Smooth muscle cell (in vitro differentiated cells): ENCODE measurements at regions not wholly inside any gene's neighbourhood (a gene's known extent, or its start where the extent isn't known, plus 50 kb on each side); places are given as distances from the start of the nearest gene placed in this dataset.

ENCODE experiments used
- DNase-seq: peaks from one replicate; lab custom pipeline; 2025; ENCODE audit not compliant: unreplicated experiment; lab: John Stamatoyannopoulos, UW
- H2AFZ ChIP-seq: fragments of 200-600 bp; sonication (generic); 2 replicates; pipeline ENCODE4 v1.6.0; 2016; ENCODE audit warnings: antibody characterized with exemption, low read depth, mild to moderate bottlenecking
- H3F3A ChIP-seq: fragments of 200-600 bp; sonication (generic); 2 replicates; pipeline ENCODE4 v1.6.0; 2017; ENCODE audit warnings: antibody characterized with exemption, low read depth
- H3K27ac ChIP-seq: fragments of 200-600 bp; sonication (generic); 2 replicates; pipeline ENCODE4 v1.5.1; 2016; ENCODE audit warnings: low read depth, mild to moderate bottlenecking
- H3K27me3 ChIP-seq: fragments of 200-600 bp; sonication (generic); 2 replicates; pipeline ENCODE4 v1.6.1; 2016; ENCODE audit warnings: low read depth, mild to moderate bottlenecking
- H3K36me3 ChIP-seq: fragments of 200-600 bp; sonication (generic); 2 replicates; pipeline ENCODE4 v1.5.1; 2016; ENCODE audit warnings: low read depth
- H3K4me1 ChIP-seq: fragments of 200-600 bp; sonication (generic); 2 replicates; pipeline ENCODE4 v1.5.1; 2016; ENCODE audit warnings: low read depth
- H3K4me2 ChIP-seq: fragments of 200-600 bp; sonication (generic); 2 replicates; pipeline ENCODE4 v1.6.0; 2016; ENCODE audit warnings: mild to moderate bottlenecking
- H3K4me3 ChIP-seq: fragments of 200-600 bp; sonication (generic); 2 replicates; pipeline ENCODE4 v1.5.1; 2016; ENCODE audit warnings: mild to moderate bottlenecking
- H3K79me2 ChIP-seq: fragments of 200-600 bp; sonication (generic); 2 replicates; pipeline ENCODE4 v1.6.0; 2016; ENCODE audit warnings: low read depth, mild to moderate bottlenecking
- H3K9ac ChIP-seq: fragments of 200-600 bp; sonication (generic); 2 replicates; pipeline ENCODE4 v1.6.0; 2016; ENCODE audit warnings: low read depth
- H3K9me3 ChIP-seq: fragments of 200-600 bp; sonication (generic); replicated peaks from 2 replicates; pipeline ENCODE4 v1.5.1; 2016; ENCODE audit warnings: low read depth
- H4K20me1 ChIP-seq: fragments of 200-600 bp; sonication (generic); 2 replicates; pipeline ENCODE4 v1.6.0; 2016; ENCODE audit warnings: low read depth
- CTCF ChIP-seq: fragments of 200-600 bp; sonication (generic); IDR thresholded peaks from 2 replicates; pipeline ENCODE4 v1.5.1; 2017; ENCODE audit warnings: borderline replicate concordance, mild to moderate bottlenecking, antibody characterized with exemption; ENCODE audit not compliant: insufficient read depth, poor library complexity, severe bottlenecking
- WGBS: methylation state at CpG from one replicate; pipeline ENCODE4 v1.1.7; 2016; ENCODE audit warnings: low lambda C conversion rate; 5-methylcytosine and 5-hydroxymethylcytosine counted together

DNA sequence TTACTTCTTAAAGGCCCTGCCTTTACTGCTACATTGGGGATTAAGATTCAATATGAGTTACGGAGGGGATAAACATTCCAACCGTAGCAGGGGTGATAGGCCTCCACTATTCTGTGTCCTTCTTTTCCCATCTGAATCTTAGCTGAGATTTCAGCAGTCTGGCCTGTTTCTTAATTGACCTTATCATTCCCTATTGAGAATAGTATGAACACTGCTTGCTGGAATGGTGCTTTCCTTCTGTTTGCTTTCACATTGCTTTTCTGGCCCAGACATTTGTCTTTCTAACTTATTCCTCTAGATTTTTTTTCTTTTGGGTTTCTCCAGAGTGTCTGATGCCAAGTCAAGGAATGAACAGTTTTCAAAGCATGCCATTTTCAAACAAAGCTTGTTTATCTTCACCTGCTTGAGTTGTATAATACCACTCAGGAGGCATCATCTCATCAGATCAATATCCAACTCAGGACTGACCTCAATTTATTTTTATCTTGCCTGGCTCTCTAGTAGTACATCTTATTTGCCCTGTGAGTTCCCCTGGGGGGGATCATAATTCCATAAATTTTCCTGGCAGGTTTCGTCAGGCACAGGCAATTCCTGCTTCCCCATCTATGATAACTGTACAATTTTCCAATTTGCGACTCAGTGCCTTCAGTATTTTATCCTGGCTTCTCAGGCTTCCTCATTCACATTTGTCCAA is 161.1 kb upstream of the STT3B start:
- no peaks in the 10 kb centered on the region for H3K9me3 ChIP-seq
- WGBS: 67% methylated on average over 4 of the region's 4 CpGs
- no peak overlapping the region for H3K9ac ChIP-seq
- peaks cover 6% of the 10 kb centered on the region for H3F3A ChIP-seq
- H4K20me1 ChIP-seq: no peaks in the 10 kb centered on the region
- H3K27ac ChIP-seq: no peak overlapping the region
- no peaks in the 10 kb centered on the region for H3K36me3 ChIP-seq
- no peak overlapping the region for H3K4me2 ChIP-seq
- H3K4me1 ChIP-seq: peaks cover 16% of the 10 kb centered on the region
- H2AFZ ChIP-seq: no peak overlapping the region
- no peaks in the 10 kb centered on the region for H3K79me2 ChIP-seq
- no peaks in the 10 kb centered on the region for H3K27me3 ChIP-seq
- no peak for TF ChIP-seq CTCF
- no peak overlapping the region for H3K4me3 ChIP-seq
- DNase-seq: no peak

DNA sequence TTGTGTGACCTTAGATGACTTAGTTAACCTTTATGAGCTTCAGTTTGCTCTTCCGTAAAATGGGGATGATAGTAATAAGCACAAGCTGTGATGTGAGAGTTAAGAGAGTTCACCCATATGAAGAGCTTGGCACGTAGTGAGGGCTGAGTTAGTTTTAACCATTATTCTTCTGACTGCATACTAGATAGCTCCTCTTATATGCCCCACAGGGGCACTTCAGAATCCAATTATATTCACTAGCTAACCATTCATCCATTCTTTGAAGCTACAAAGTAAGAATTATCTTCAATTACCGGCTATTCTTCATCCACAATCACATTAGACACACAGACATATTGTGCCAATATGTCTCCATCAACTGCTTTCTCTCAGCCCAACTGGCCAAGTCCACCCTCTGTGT is 159.0 kb upstream of the STT3B start:
- peaks cover 16% of the 10 kb centered on the region for H3K4me1 ChIP-seq
- H3K27me3 ChIP-seq: no peaks in the 10 kb centered on the region
- H3K4me2 ChIP-seq: no peak overlapping the region
- H3K79me2 ChIP-seq: no peaks in the 10 kb centered on the region
- H3K9me3 ChIP-seq: no peaks in the 10 kb centered on the region
- H3K4me3 ChIP-seq: no peak overlapping the region
- no peak for DNase-seq
- H3K9ac ChIP-seq: no peak overlapping the region
- no peak for TF ChIP-seq CTCF
- H3K36me3 ChIP-seq: no peaks in the 10 kb centered on the region
- no peak overlapping the region for H3K27ac ChIP-seq
- H2AFZ ChIP-seq: no peak overlapping the region
- H3F3A ChIP-seq: peaks cover 6% of the 10 kb centered on the region
- H4K20me1 ChIP-seq: no peaks in the 10 kb centered on the region
- WGBS: 99% methylated on average over 3 of the region's 3 CpGs

DNA sequence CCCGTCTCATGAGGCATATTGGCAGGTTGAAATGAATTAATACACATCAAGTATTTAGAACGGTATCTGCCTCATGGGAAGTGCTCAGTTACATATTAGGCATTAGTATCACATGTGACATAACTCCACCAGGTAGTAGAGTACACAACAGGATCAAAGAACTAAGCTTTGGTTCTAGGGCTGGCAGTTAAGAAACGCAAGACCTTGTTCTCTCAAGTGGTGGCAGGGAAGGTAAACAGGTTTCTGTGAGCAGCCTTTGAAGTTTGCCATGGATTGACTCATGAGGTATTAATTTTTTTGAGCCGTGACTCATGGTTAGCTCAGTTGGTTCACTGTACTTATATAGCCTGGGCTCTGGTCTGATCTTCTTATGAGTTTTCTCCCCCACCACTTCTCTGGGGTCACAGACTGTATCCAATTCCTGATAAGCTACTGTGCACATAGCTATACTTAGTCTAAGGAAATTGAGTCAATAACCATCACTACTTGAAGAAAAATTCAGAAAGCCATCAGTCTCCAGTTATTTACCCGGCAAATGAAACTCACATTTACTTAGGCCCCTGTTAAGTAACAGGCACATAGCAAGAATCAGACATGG is 155.6 kb upstream of the STT3B start:
- H3K27me3 ChIP-seq: no peaks in the 10 kb centered on the region
- H3F3A ChIP-seq: no peaks in the 10 kb centered on the region
- H4K20me1 ChIP-seq: no peaks in the 10 kb centered on the region
- no peak for TF ChIP-seq CTCF
- H2AFZ ChIP-seq: no peak overlapping the region
- H3K36me3 ChIP-seq: no peaks in the 10 kb centered on the region
- no peaks in the 10 kb centered on the region for H3K9me3 ChIP-seq
- 44% methylated on average over 5 of the region's 5 CpGs for WGBS
- peak overlapping the region; percentile 53 for H3K4me2 ChIP-seq
- H3K27ac ChIP-seq: peak overlapping the region; percentile 68
- H3K79me2 ChIP-seq: no peaks in the 10 kb centered on the region
- no peak overlapping the region for H3K9ac ChIP-seq
- no peaks in the 10 kb centered on the region for H3K4me1 ChIP-seq
- H3K4me3 ChIP-seq: no peak overlapping the region
- no peak for DNase-seq

- Histone ChIP-seq H3K79me2 (no peaks in the 10 kb centered on the region), H3K9ac (no peak overlapping the region), H3K27me3 (no peaks in the 10 kb centered on the region), H3K4me1 (no peaks in the 10 kb centered on the region), H3F3A (no peaks in the 10 kb centered on the region), H4K20me1 (no peaks in the 10 kb centered on the region), H3K4me2 (no peak overlapping the region), H3K4me3 (no peak overlapping the region), H3K27ac (peak overlapping the region; percentile 68), H2AFZ (no peak overlapping the region), H3K9me3 (no peaks in the 10 kb centered on the region), H3K36me3 (no peaks in the 10 kb centered on the region)
- WGBS: 76% methylated on average over 1 of the region's 1 CpG
- TF ChIP-seq CTCF: no peak
- no peak for DNase-seq
Observed at GRCh38 chr3:31378231-31378630, 154.5 kb upstream of the STT3B start.
